CD14-positive monocyte (primary cell): ENCODE measurements at regions not wholly inside any gene's neighbourhood (a gene's known extent, or its start where the extent isn't known, plus 50 kb on each side); places are given as distances from the start of the nearest gene placed in this dataset.

Experiments used
- DNase-seq, 3 donors: peaks; one replicate each; pipeline ENCODE4 v3.0.0-alpha.2; 2011 to 2022
- H2AFZ ChIP-seq: 2 replicates; pipeline ENCODE4 v1.6.0; 2012; ENCODE audit warnings: mild to moderate bottlenecking, low read depth, low read length, inconsistent platforms; ENCODE audit not compliant: insufficient read depth, poor library complexity, severe bottlenecking
- H3K27ac ChIP-seq, 2 donors: 1 replicate in 1 of 2; 2 replicates in 1 of 2; pipeline ENCODE4 v1.5.1; 2012 to 2013; ENCODE audit warnings: low read length in 2 of 2, control low read depth in 1 of 2, inconsistent platforms in 1 of 2, low read depth in 1 of 2, mild to moderate bottlenecking in 1 of 2
- H3K27me3 ChIP-seq, 2 donors: one replicate each; pipeline versions ENCODE4 v1.6.0 to v1.6.1; 2011 to 2013; ENCODE audit warnings: low read length in 2 of 2; ENCODE audit not compliant: control insufficient read depth in 2 of 2, insufficient read depth in 2 of 2
- H3K36me3 ChIP-seq, 2 donors: replicated peaks in 1 of 2; 1 replicate in 1 of 2; 2 replicates in 1 of 2; pipeline versions ENCODE4 v1.5.1 to v1.6.1; 2012 to 2013; ENCODE audit warnings: low read length in 2 of 2, control low read depth in 1 of 2, inconsistent platforms in 1 of 2, mild to moderate bottlenecking in 1 of 2; ENCODE audit not compliant: insufficient read depth in 2 of 2, control insufficient read depth in 1 of 2
- H3K4me1 ChIP-seq, 2 donors: 1 replicate in 1 of 2; 2 replicates in 1 of 2; pipeline versions ENCODE4 v1.5.1 to v1.6.1; 2012 to 2013; ENCODE audit warnings: low read length in 2 of 2, control low read depth in 1 of 2, inconsistent platforms in 1 of 2, mild to moderate bottlenecking in 1 of 2, moderate library complexity in 1 of 2; ENCODE audit not compliant: insufficient read depth in 2 of 2, control insufficient read depth in 1 of 2
- H3K4me2 ChIP-seq: replicated peaks from 2 replicates; pipeline ENCODE3; 2012; ENCODE audit warnings: low read length, moderate library complexity, mild to moderate bottlenecking; ENCODE audit not compliant: poor library complexity, severe bottlenecking; ENCODE audit errors: extremely low read depth
- H3K4me3 ChIP-seq, 3 experiments: fragments of 200-600 bp in 1 of 3; sonication (generic) in 1 of 3; replicated peaks in 1 of 3; 1 replicate in 2 of 3; 2 replicates in 1 of 3; pipeline ENCODE4 v1.5.1; 2011 to 2013; ENCODE audit warnings: low read length in 3 of 3, mild to moderate bottlenecking in 3 of 3, control low read depth in 2 of 3, low read depth in 2 of 3, inconsistent platforms in 1 of 3, moderate library complexity in 1 of 3
- H3K79me2 ChIP-seq: 2 replicates; pipeline ENCODE4 v1.6.0; 2012; ENCODE audit warnings: mild to moderate bottlenecking, control low read depth, inconsistent platforms, low read length, moderate library complexity; ENCODE audit not compliant: insufficient read depth
- H3K9ac ChIP-seq: 2 replicates; pipeline ENCODE4 v1.6.0; 2017; ENCODE audit warnings: low read length, mild to moderate bottlenecking; ENCODE audit not compliant: insufficient read depth, poor library complexity, severe bottlenecking
- H3K9me3 ChIP-seq, 2 donors: replicated peaks in 1 of 2; 1 replicate in 1 of 2; 2 replicates in 1 of 2; pipeline versions ENCODE4 v1.5.1 to v1.6.1; 2012 to 2013; ENCODE audit warnings: low read length in 2 of 2, control low read depth in 1 of 2; ENCODE audit not compliant: control insufficient read depth in 1 of 2, insufficient read depth in 1 of 2
- H4K20me1 ChIP-seq: 2 replicates; pipeline ENCODE4 v1.6.0; 2012; ENCODE audit warnings: mild to moderate bottlenecking, low read length, control low read depth, moderate library complexity; ENCODE audit not compliant: insufficient read depth
- H3K27ac Mint-ChIP-seq, 7 donors: one replicate each; pipeline ENCODE4 v1.8.0; 2020; ENCODE audit warnings: mild to moderate bottlenecking in 7 of 7, mixed read lengths in 7 of 7, moderate library complexity in 6 of 7, inconsistent platforms in 2 of 7
- H3K27me3 Mint-ChIP-seq, 3 donors: one replicate each; pipeline ENCODE4 v1.8.0; 2021 to 2022; ENCODE audit warnings: low read depth in 3 of 3, mild to moderate bottlenecking in 3 of 3, mixed read lengths in 3 of 3, moderate library complexity in 3 of 3, inconsistent platforms in 1 of 3
- H3K36me3 Mint-ChIP-seq, 2 donors: one replicate each; pipeline ENCODE4 v1.8.0; 2020; ENCODE audit warnings: mixed read lengths in 2 of 2, inconsistent platforms in 1 of 2, mild to moderate bottlenecking in 1 of 2
- H3K4me1 Mint-ChIP-seq: one replicate; pipeline ENCODE4 v1.8.0; 2020; ENCODE audit warnings: mild to moderate bottlenecking, mixed read lengths
- H3K4me3 Mint-ChIP-seq, 2 donors: one replicate each; pipeline ENCODE4 v1.8.0; 2020; ENCODE audit warnings: mild to moderate bottlenecking in 2 of 2, mixed read lengths in 2 of 2, moderate library complexity in 1 of 2
- H3K9me3 Mint-ChIP-seq, 7 donors: one replicate each; pipeline ENCODE4 v1.8.0; 2020 to 2022; ENCODE audit warnings: mixed read lengths in 7 of 7, mild to moderate bottlenecking in 6 of 7, moderate library complexity in 6 of 7, inconsistent platforms in 2 of 7
- WGBS: methylation state at CpG from one replicate; pipeline ENCODE4 v1.1.5; 2013; ENCODE audit warnings: missing lambda C conversion rate; ENCODE audit not compliant: insufficient coverage; 5-methylcytosine and 5-hydroxymethylcytosine counted together
- intact Hi-C, 2 donors: fragments of 100-400 bp; cut with micrococcal nuclease; formaldehyde crosslinking; loops; one replicate each; pipeline versions ENCODE4 v1.15.0 to v1.15.1; 2023
- TF ChIP-seq, protein P1 (sequence below): fragments of 200-600 bp; IDR thresholded peaks from one replicate; pipeline ENCODE4 v1.8.0; 2022; ENCODE audit warnings: antibody characterized with exemption, mild to moderate bottlenecking

DNA sequence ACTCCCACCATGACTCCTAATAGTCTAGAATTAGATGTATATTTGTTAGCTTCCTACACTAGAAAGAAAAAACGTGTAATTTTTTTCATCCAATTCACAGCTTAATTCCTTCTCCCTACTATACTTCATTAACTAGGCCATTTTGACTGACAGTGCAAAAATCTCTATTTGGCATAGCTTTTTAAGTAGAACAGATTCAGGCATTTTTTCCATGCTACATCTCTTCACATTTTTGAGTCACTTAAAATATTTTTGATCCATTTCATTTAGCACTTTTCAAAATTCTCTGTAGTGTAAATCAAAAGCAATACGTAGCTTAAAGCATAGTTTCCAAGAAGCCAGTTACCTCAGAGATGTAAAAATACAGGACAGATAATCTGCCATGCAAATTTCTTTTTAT, 391.1 kb upstream of the NPVF start:
- Histone ChIP-seq H3K4me2 (no peak overlapping the region), H3K4me1 (peaks cover 26 to 27% of the 10 kb centered on the region in 2 donors), H3K27me3 (no peaks in the 10 kb centered on the region), H3K27ac (no peak overlapping the region), H3K9me3 (no peaks in the 10 kb centered on the region), H3K4me3 (no peak overlapping the region), H4K20me1 (no peaks in the 10 kb centered on the region), H2AFZ (no peak overlapping the region), H3K36me3 (no peaks in the 10 kb centered on the region), H3K9ac (no peak overlapping the region), H3K79me2 (no peaks in the 10 kb centered on the region)
- intact Hi-C loops, result no loop called here
- peaks cover 0 to 4% (median 0%) of the 10 kb centered on the region in 7 donors for H3K9me3 Mint-ChIP-seq
- no peak for DNase-seq
- H3K27me3 Mint-ChIP-seq, result peaks cover 0 to 2% (median 0%) of the 10 kb centered on the region in 3 donors
- H3K36me3 Mint-ChIP-seq, result no peaks in the 10 kb centered on the region
- no peak overlapping the region for H3K27ac Mint-ChIP-seq
- H3K4me3 Mint-ChIP-seq, result no peak overlapping the region
- H3K4me1 Mint-ChIP-seq, result peaks cover 37% of the 10 kb centered on the region
- WGBS, result no CpG with 5 or more reads among the region's 2 CpGs
- TF ChIP-seq, protein P1, sequence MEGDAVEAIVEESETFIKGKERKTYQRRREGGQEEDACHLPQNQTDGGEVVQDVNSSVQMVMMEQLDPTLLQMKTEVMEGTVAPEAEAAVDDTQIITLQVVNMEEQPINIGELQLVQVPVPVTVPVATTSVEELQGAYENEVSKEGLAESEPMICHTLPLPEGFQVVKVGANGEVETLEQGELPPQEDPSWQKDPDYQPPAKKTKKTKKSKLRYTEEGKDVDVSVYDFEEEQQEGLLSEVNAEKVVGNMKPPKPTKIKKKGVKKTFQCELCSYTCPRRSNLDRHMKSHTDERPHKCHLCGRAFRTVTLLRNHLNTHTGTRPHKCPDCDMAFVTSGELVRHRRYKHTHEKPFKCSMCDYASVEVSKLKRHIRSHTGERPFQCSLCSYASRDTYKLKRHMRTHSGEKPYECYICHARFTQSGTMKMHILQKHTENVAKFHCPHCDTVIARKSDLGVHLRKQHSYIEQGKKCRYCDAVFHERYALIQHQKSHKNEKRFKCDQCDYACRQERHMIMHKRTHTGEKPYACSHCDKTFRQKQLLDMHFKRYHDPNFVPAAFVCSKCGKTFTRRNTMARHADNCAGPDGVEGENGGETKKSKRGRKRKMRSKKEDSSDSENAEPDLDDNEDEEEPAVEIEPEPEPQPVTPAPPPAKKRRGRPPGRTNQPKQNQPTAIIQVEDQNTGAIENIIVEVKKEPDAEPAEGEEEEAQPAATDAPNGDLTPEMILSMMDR, result no peak

DNA sequence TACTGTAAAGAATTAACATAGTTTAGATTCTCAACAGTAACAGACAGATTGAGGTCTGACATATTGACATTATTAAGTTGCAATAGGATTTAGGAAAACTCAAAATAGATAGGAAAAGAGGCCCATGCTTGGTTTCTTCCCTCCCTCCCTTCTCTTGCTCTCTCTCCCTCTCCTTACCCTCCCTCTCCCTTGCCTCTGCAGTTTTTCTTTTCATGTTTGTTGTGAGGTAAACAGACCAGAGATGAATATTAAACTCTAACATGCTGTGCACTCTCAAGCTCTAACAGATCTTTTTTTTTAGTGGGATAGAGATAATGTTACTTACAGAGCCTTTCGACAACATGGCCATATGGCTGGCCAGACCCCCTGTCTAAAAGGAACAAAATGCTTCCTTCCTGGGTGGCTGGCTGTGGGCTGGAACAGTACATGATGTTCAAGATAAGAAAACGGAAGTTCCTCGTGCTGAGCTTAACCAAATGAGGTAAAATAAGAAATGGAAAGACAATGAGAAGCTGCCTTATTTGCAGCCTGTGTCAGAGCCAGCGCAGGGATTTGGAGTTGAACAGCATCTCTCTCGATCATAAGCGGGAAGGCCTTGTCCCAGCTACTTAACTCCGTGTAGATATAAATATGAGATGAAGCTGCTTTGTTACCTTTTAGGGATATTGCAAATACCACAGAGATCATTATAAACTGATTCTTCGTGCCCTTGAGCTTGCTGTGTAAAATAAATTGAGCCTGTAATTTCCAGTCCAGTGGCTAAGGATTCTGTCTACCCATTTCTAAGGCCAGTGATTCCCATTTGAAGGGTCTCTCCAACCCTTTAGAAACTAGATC, 391.9 kb upstream of the NPVF start:
- H2AFZ ChIP-seq, result peak overlapping the region; percentile 3
- peak overlapping the region in 1 of 2 donors; percentile 37 for H3K4me3 Mint-ChIP-seq
- no peaks in the 10 kb centered on the region for H3K9me3 ChIP-seq
- H3K4me1 Mint-ChIP-seq, result peaks cover 31% of the 10 kb centered on the region
- H3K4me2 ChIP-seq, result no peak overlapping the region
- H3K36me3 ChIP-seq, result no peaks in the 10 kb centered on the region
- H3K4me1 ChIP-seq, result peaks cover 24 to 27% of the 10 kb centered on the region in 2 donors
- H3K27ac ChIP-seq, result no peak overlapping the region
- H3K36me3 Mint-ChIP-seq, result no peaks in the 10 kb centered on the region
- H3K27me3 Mint-ChIP-seq, result peaks cover 0 to 3% (median 0%) of the 10 kb centered on the region in 3 donors
- H3K4me3 ChIP-seq, result no peak overlapping the region
- peaks cover 0 to 4% (median 0%) of the 10 kb centered on the region in 7 donors for H3K9me3 Mint-ChIP-seq
- H3K27me3 ChIP-seq, result no peaks in the 10 kb centered on the region
- H3K9ac ChIP-seq, result no peak overlapping the region
- peak overlapping the region in 3 of 7 donors; percentile 7 to 62 (median 50) for H3K27ac Mint-ChIP-seq
- H4K20me1 ChIP-seq, result no peaks in the 10 kb centered on the region
- no peaks in the 10 kb centered on the region for H3K79me2 ChIP-seq
- TF ChIP-seq, protein P1, result no peak
- peak in 2 of 3 donors; percentile 16 to 23 for DNase-seq
- intact Hi-C loops, result no loop called here
- WGBS, result 29% methylated on average over 5 of the region's 8 CpGs
